Hepatocyte (in vitro differentiated cells): ENCODE measurements at regions not wholly inside any gene's neighbourhood (a gene's known extent, or its start where the extent isn't known, plus 50 kb on each side); places are given as distances from the start of the nearest gene placed in this dataset.
"Not testable (repeated sequence)": the region's sequence is repeated elsewhere in the genome, so short reads cannot be mapped to it uniquely, and the experiment has no call there.

Experiments used
- DNase-seq: peaks from one replicate; pipeline ENCODE4 v3.0.0-alpha.2; 2016; ENCODE audit warnings: low spot score
- H2AFZ ChIP-seq: fragments of 200-600 bp; sonication (generic); 2 replicates; pipeline ENCODE4 v1.6.0; 2016; ENCODE audit warnings: antibody characterized with exemption, mild to moderate bottlenecking
- H3K27ac ChIP-seq: fragments of 200-600 bp; sonication (generic); 2 replicates; pipeline ENCODE4 v1.5.1; 2016; ENCODE audit warnings: mild to moderate bottlenecking
- H3K27me3 ChIP-seq: fragments of 200-600 bp; sonication (generic); 2 replicates; pipeline ENCODE4 v1.6.1; 2016
- H3K36me3 ChIP-seq: fragments of 200-600 bp; sonication (generic); replicated peaks from 2 replicates; pipeline ENCODE4 v1.5.1; 2016; ENCODE audit warnings: low read depth; ENCODE audit not compliant: insufficient read depth
- H3K4me1 ChIP-seq: fragments of 200-600 bp; sonication (generic); 2 replicates; pipeline ENCODE4 v1.5.1; 2016; ENCODE audit warnings: mild to moderate bottlenecking, moderate library complexity; ENCODE audit not compliant: insufficient read depth
- H3K4me2 ChIP-seq: fragments of 200-600 bp; sonication (generic); 2 replicates; pipeline ENCODE4 v1.6.0; 2016
- H3K4me3 ChIP-seq: fragments of 200-600 bp; sonication (generic); 2 replicates; pipeline ENCODE4 v1.5.1; 2016; ENCODE audit warnings: mild to moderate bottlenecking
- H3K79me2 ChIP-seq: fragments of 200-600 bp; sonication (generic); 2 replicates; pipeline ENCODE4 v1.6.0; 2017; ENCODE audit warnings: mild to moderate bottlenecking
- H3K9me2 ChIP-seq: fragments of 200-600 bp; sonication (generic); replicated peaks from 2 replicates; pipeline ENCODE4 v1.6.0; 2017; ENCODE audit warnings: mild to moderate bottlenecking; ENCODE audit not compliant: insufficient read depth
- H3K9me3 ChIP-seq: fragments of 200-600 bp; sonication (generic); 2 replicates; pipeline ENCODE4 v1.5.1; 2016; ENCODE audit warnings: low read depth, mild to moderate bottlenecking
- H4K20me1 ChIP-seq: fragments of 200-600 bp; sonication (generic); 2 replicates; pipeline ENCODE4 v1.6.0; 2016; ENCODE audit warnings: mild to moderate bottlenecking; ENCODE audit not compliant: insufficient read depth, poor library complexity, severe bottlenecking
- CTCF ChIP-seq: fragments of 200-600 bp; sonication (generic); IDR thresholded peaks from 2 replicates; pipeline ENCODE4 v1.5.1; 2016; ENCODE audit warnings: antibody characterized with exemption, mild to moderate bottlenecking; ENCODE audit not compliant: poor library complexity
- EZH2 ChIP-seq: fragments of 200-600 bp; sonication (generic); IDR thresholded peaks from 2 replicates; pipeline ENCODE4 v1.6.1; 2016; ENCODE audit warnings: antibody characterized with exemption, mild to moderate bottlenecking, borderline replicate concordance
- EZH2phosphoT487 ChIP-seq: fragments of 200-600 bp; sonication (generic); IDR thresholded peaks from one replicate; pipeline ENCODE4 v1.6.1; 2018; ENCODE audit warnings: antibody characterized with exemption, mild to moderate bottlenecking, low read depth, moderate library complexity; ENCODE audit not compliant: unreplicated experiment, severe bottlenecking
- WGBS: methylation state at CpG from one replicate; pipeline ENCODE4 v1.1.6; 2016; ENCODE audit warnings: low lambda C conversion rate; ENCODE audit errors: missing lambda C conversion rate; 5-methylcytosine and 5-hydroxymethylcytosine counted together

GRCh38 chr5:101535626-101536025 is 632.5 kb upstream of the ST8SIA4 start:
- 84% methylated on average over 1 of the region's 1 CpG for WGBS

GRCh38 chr5:101534491-101535110 is 631.5 kb upstream of the ST8SIA4 start:
- TF ChIP-seq CTCF = no peak
- no peak for TF ChIP-seq EZH2phosphoT487
- no peak for TF ChIP-seq EZH2
- Histone ChIP-seq H2AFZ (no peak overlapping the region), H3K36me3 (no peaks in the 10 kb centered on the region), H3K27me3 (no peaks in the 10 kb centered on the region), H3K27ac (no peak overlapping the region), H3K4me3 (no peak overlapping the region), H4K20me1 (no peaks in the 10 kb centered on the region), H3K79me2 (no peaks in the 10 kb centered on the region), H3K4me2 (no peak overlapping the region), H3K4me1 (no peaks in the 10 kb centered on the region), H3K9me3 (no peaks in the 10 kb centered on the region), H3K9me2 (no peaks in the 10 kb centered on the region)
- no peak for DNase-seq
- 70% methylated on average over 6 of the region's 6 CpGs for WGBS

More at GRCh38 chr5:101535626-101536025, 632.5 kb upstream of the ST8SIA4 start:
- Histone ChIP-seq H2AFZ (no peak overlapping the region), H3K4me1 (no peaks in the 10 kb centered on the region), H3K9me3 (no peaks in the 10 kb centered on the region), H3K27me3 (no peaks in the 10 kb centered on the region), H3K36me3 (no peaks in the 10 kb centered on the region), H3K9me2 (no peaks in the 10 kb centered on the region), H3K27ac (no peak overlapping the region), H4K20me1 (no peaks in the 10 kb centered on the region), H3K79me2 (no peaks in the 10 kb centered on the region), H3K4me3 (no peak overlapping the region), H3K4me2 (no peak overlapping the region)
- DNase-seq = no peak
- no peak for TF ChIP-seq CTCF
- no peak for TF ChIP-seq EZH2phosphoT487
- TF ChIP-seq EZH2 = no peak

- no peaks in the 10 kb centered on the region for H3K79me2 ChIP-seq
- no peak for DNase-seq
- no peak overlapping the region for H3K4me3 ChIP-seq
- WGBS = 46% methylated on average over 2 of the region's 2 CpGs
- no peak overlapping the region for H2AFZ ChIP-seq
- H3K36me3 ChIP-seq = no peaks in the 10 kb centered on the region
- H3K9me3 ChIP-seq = no peaks in the 10 kb centered on the region
- no peak overlapping the region for H3K4me2 ChIP-seq
- no peaks in the 10 kb centered on the region for H3K4me1 ChIP-seq
- no peaks in the 10 kb centered on the region for H3K9me2 ChIP-seq
- TF ChIP-seq EZH2phosphoT487 (no peak), CTCF (no peak)
- no peaks in the 10 kb centered on the region for H3K27me3 ChIP-seq
- no peak overlapping the region for H3K27ac ChIP-seq
- H4K20me1 ChIP-seq = no peaks in the 10 kb centered on the region
Observed at GRCh38 chr5:101532430-101532829, 629.3 kb upstream of the ST8SIA4 start.

- WGBS = 74% methylated on average over 3 of the region's 3 CpGs
Observed at GRCh38 chr5:101531026-101531425, 627.9 kb upstream of the ST8SIA4 start.

GRCh38 chr5:101529094-101529493 is 626.0 kb upstream of the ST8SIA4 start:
- DNase-seq, H3K9me2 ChIP-seq, H4K20me1 ChIP-seq, H3K79me2 ChIP-seq, H3K4me2 ChIP-seq, H2AFZ ChIP-seq, H3K4me1 ChIP-seq, H3K9me3 ChIP-seq, H3K27ac ChIP-seq, H3K27me3 ChIP-seq, H3K4me3 ChIP-seq, H3K36me3 ChIP-seq: not testable (repeated sequence)
- 89% methylated on average over 8 of the region's 8 CpGs for WGBS

More at GRCh38 chr5:101531026-101531425, 627.9 kb upstream of the ST8SIA4 start:
- Histone ChIP-seq H3K4me2 (no peak overlapping the region), H3K27ac (no peak overlapping the region), H3K4me3 (no peak overlapping the region), H4K20me1 (no peaks in the 10 kb centered on the region), H3K36me3 (no peaks in the 10 kb centered on the region), H3K27me3 (no peaks in the 10 kb centered on the region), H3K79me2 (no peaks in the 10 kb centered on the region), H3K9me2 (no peaks in the 10 kb centered on the region), H2AFZ (no peak overlapping the region), H3K9me3 (no peaks in the 10 kb centered on the region), H3K4me1 (no peaks in the 10 kb centered on the region)
- TF ChIP-seq CTCF = no peak
- TF ChIP-seq EZH2 = no peak
- TF ChIP-seq EZH2phosphoT487 = no peak
- DNase-seq = no peak
